8988T (cell line): ENCODE measurements at regions not wholly inside any gene's neighbourhood (a gene's known extent, or its start where the extent isn't known, plus 50 kb on each side); places are given as distances from the start of the nearest gene placed in this dataset.

Experiments used
- DNase-seq: peaks from one replicate; pipeline ENCODE4 v3.0.0; 2011

- no peak for DNase-seq
These were observed 111.4 kb downstream of the THNSL2 start for GRCh38 chr2:88281302-88282217.

- DNase-seq: no peak
These were observed 99.7 kb downstream of the THNSL2 start for GRCh38 chr2:88269836-88270235.

- DNase-seq: no peak
These were observed 95.5 kb downstream of the THNSL2 start for GRCh38 chr2:88265352-88266303.

GRCh38 chr2:88263861-88264260 is 93.7 kb downstream of the THNSL2 start:
- DNase-seq: no peak

- DNase-seq: no peak
These were observed 91.6 kb downstream of the THNSL2 start for GRCh38 chr2:88261725-88262124.

- no peak for DNase-seq
These were observed 88.1 kb downstream of the THNSL2 start for GRCh38 chr2:88258208-88258607.

GRCh38 chr2:88254437-88255091 is 84.4 kb downstream of the THNSL2 start:
- no peak for DNase-seq

- DNase-seq: no peak
These were observed 83.9 kb downstream of the THNSL2 start for GRCh38 chr2:88253997-88254396.

- DNase-seq: no peak
These were observed 83.2 kb downstream of the THNSL2 start for GRCh38 chr2:88253375-88253774.

GRCh38 chr2:88252646-88253045 is 82.5 kb downstream of the THNSL2 start:
- no peak for DNase-seq

- DNase-seq: no peak
These were observed 82.0 kb downstream of the THNSL2 start for GRCh38 chr2:88252111-88252510.

GRCh38 chr2:88250404-88250803 is 80.3 kb downstream of the THNSL2 start:
- DNase-seq: no peak

GRCh38 chr2:88248280-88248828 is 78.2 kb downstream of the THNSL2 start:
- no peak for DNase-seq

GRCh38 chr2:88247531-88247930 is 77.4 kb downstream of the THNSL2 start:
- DNase-seq: no peak

- no peak for DNase-seq
These were observed 75.0 kb downstream of the THNSL2 start for GRCh38 chr2:88245109-88245508.

GRCh38 chr2:88239781-88240180 is 69.6 kb downstream of the THNSL2 start:
- no peak for DNase-seq

- no peak for DNase-seq
These were observed 66.5 kb downstream of the THNSL2 start for GRCh38 chr2:88236666-88237065.
